ENCODE measurements at regions not wholly inside any gene's neighbourhood (a gene's known extent, or its start where the extent isn't known, plus 50 kb on each side); places are given as distances from the start of the nearest gene placed in this dataset.

DNA sequence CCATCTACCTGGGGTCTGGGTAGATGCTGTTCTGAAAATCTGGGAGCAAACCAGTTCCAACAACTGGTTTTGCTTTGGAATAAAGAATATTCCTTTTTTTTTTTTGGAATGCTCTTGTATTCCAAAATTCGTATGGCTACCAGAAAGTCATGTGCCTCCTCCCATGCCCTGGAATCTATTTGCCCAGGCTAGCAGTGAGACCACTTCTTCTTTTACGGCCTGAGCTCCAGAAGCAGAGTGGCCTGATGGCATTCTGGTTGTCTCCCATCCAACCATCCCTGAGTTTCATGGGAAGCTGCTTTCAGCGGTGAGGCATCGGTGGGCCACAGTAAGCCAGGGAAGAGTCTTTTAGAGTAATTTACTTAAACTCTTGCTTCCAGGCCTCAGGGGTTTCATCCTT is 113.4 kb upstream of the RAB4A start:
- no peaks in the 10 kb centered on the region for H3K36me3 ChIP-seq (ENCODE audit: control insufficient read depth in 1 of 2, insufficient read depth in 2 of 2, low read depth in 1 of 2, low read length in 2 of 2)
- H3K4me2 ChIP-seq (ENCODE audit: low read length, poor library complexity, severe bottlenecking): no peak overlapping the region
- H3K4me1 ChIP-seq (ENCODE audit: control insufficient read depth, insufficient read depth, low read depth, low read length): no peaks in the 10 kb centered on the region
- H3K18ac ChIP-seq (ENCODE audit: low read depth in 1 of 2, low read length in 2 of 2): no peak overlapping the region
- H3K9ac ChIP-seq (ENCODE audit: low read length): no peak overlapping the region
- H2BK15ac ChIP-seq (ENCODE audit: low read depth, poor library complexity, severe bottlenecking): no peak overlapping the region
- no peak overlapping the region for H2AFZ ChIP-seq (ENCODE audit: low read depth, low read length)
- no peak overlapping the region for H3K27ac ChIP-seq (ENCODE audit: low read length, poor library complexity, severe bottlenecking)
- no peak overlapping the region for H4K8ac ChIP-seq (ENCODE audit: low read length)
- H3K79me1 ChIP-seq (replicated peaks; ENCODE audit: low read length, poor library complexity, severe bottlenecking): no peaks in the 10 kb centered on the region
- no peak overlapping the region for H2AK5ac ChIP-seq (ENCODE audit: low read length, severe bottlenecking)
- H2BK5ac ChIP-seq (ENCODE audit: low read depth, low read length, poor library complexity, severe bottlenecking): no peak overlapping the region
- WGBS: 96% methylated on average over 3 of the region's 4 CpGs
- DNase-seq: no peak
- H3K14ac ChIP-seq (ENCODE audit: low read length in 2 of 2): no peak overlapping the region
- H3K9me3 ChIP-seq (ENCODE audit: control insufficient read depth, low read length): no peaks in the 10 kb centered on the region
- H4K91ac ChIP-seq (ENCODE audit: low read length): no peak overlapping the region
- H2BK12ac ChIP-seq (ENCODE audit: low read length in 2 of 2): peak overlapping the region in 1 of 2 experiments; percentile 33
- no peak overlapping the region for H3K4ac ChIP-seq (ENCODE audit: low read depth in 1 of 2, low read length in 2 of 2)
- peaks cover 33 to 42% of the 10 kb centered on the region in 2 experiments for H3K27me3 ChIP-seq (ENCODE audit: control insufficient read depth in 1 of 2, insufficient read depth in 1 of 2, low read length in 2 of 2)
- H3K4me3 ChIP-seq (ENCODE audit: insufficient read depth in 1 of 2, low read depth in 1 of 2, low read length in 2 of 2): no peak overlapping the region
- H2BK120ac ChIP-seq (ENCODE audit: low read depth, low read length): no peak overlapping the region
- no peak overlapping the region for H3K23ac ChIP-seq (ENCODE audit: low read length in 2 of 2)

DNA sequence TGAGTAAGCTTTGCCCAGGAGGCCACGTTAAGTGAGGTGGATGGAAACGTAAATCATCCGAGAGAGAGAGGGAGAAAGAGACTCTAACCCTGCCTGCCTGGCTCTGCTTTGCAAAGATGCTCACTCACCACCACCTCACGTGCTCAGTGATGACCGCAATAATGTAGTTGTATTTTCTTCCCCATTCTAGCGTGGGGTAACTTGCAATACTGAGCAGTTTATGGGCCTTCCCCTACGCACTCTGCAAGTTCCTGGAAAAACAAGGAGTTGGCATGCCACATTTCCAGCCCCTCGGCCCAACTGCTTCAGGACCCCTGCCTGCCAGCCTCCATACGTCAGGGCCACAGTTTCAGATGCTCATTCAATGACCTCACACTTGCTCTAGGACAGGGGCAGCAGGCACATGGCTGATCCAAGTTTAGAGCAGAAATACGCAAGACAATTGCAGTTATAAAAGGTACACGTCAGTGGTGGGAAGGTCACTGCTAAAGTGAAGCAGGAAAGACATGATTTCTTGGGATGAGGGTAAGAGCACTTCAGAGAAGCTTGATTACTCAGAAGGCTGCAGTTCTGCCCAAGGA is 112.5 kb upstream of the RAB4A start:
- Histone ChIP-seq H2AK5ac (ENCODE audit: low read length, severe bottlenecking) (no peak overlapping the region), H3K27ac (ENCODE audit: low read length, poor library complexity, severe bottlenecking) (no peak overlapping the region), H3K18ac (ENCODE audit: low read depth in 1 of 2, low read length in 2 of 2) (peak overlapping the region in 1 of 2 experiments; percentile 19), H2BK5ac (ENCODE audit: low read depth, low read length, poor library complexity, severe bottlenecking) (no peak overlapping the region), H3K4me1 (ENCODE audit: control insufficient read depth, insufficient read depth, low read depth, low read length) (no peaks in the 10 kb centered on the region), H3K4me2 (ENCODE audit: low read length, poor library complexity, severe bottlenecking) (no peak overlapping the region), H3K27me3 (ENCODE audit: control insufficient read depth in 1 of 2, insufficient read depth in 1 of 2, low read length in 2 of 2) (peaks cover 38 to 42% of the 10 kb centered on the region in 2 experiments), H4K8ac (ENCODE audit: low read length) (no peak overlapping the region), H3K79me1 (replicated peaks; ENCODE audit: low read length, poor library complexity, severe bottlenecking) (no peaks in the 10 kb centered on the region), H3K23ac (ENCODE audit: low read length in 2 of 2) (no peak overlapping the region), H2BK15ac (ENCODE audit: low read depth, poor library complexity, severe bottlenecking) (no peak overlapping the region), H2BK12ac (ENCODE audit: low read length in 2 of 2) (no peak overlapping the region), H3K4me3 (ENCODE audit: insufficient read depth in 1 of 2, low read depth in 1 of 2, low read length in 2 of 2) (no peak overlapping the region), H3K9ac (ENCODE audit: low read length) (no peak overlapping the region), H3K9me3 (ENCODE audit: control insufficient read depth, low read length) (no peaks in the 10 kb centered on the region), H2AFZ (ENCODE audit: low read depth, low read length) (no peak overlapping the region), H3K4ac (ENCODE audit: low read depth in 1 of 2, low read length in 2 of 2) (peak overlapping the region in 1 of 2 experiments; percentile 6), H3K36me3 (ENCODE audit: control insufficient read depth in 1 of 2, insufficient read depth in 2 of 2, low read depth in 1 of 2, low read length in 2 of 2) (no peaks in the 10 kb centered on the region), H3K14ac (ENCODE audit: low read length in 2 of 2) (no peak overlapping the region), H2BK120ac (ENCODE audit: low read depth, low read length) (no peak overlapping the region), H4K91ac (ENCODE audit: low read length) (no peak overlapping the region)
- DNase-seq: peak; percentile 64
- 35% methylated on average over 11 of the region's 11 CpGs for WGBS

DNA sequence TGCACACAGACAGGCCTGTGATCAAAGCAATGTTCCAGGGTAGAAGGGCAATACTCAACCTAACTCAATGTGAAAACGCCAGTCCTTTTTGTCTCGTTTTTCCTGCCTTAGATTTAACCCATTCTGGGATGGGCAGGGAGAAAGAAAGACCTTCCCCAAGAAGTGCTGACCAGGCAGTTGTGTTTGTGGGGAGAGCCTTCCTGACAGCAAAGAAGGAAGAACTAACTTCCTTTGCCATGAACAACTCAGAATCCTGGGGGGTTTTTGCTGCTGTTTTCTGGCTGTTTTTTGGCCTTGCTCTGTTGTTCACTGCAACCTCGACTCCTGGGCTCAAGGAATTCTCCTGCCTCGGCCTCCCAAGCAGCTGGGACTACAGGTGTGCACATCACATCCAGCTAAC is 112.0 kb upstream of the RAB4A start:
- H3K4me3 ChIP-seq (ENCODE audit: insufficient read depth in 1 of 2, low read depth in 1 of 2, low read length in 2 of 2): no peak overlapping the region
- no peak overlapping the region for H3K23ac ChIP-seq (ENCODE audit: low read length in 2 of 2)
- no peak overlapping the region for H4K8ac ChIP-seq (ENCODE audit: low read length)
- 55% methylated on average over 4 of the region's 4 CpGs for WGBS
- H3K27ac ChIP-seq (ENCODE audit: low read length, poor library complexity, severe bottlenecking): no peak overlapping the region
- no peak overlapping the region for H2AFZ ChIP-seq (ENCODE audit: low read depth, low read length)
- H2BK12ac ChIP-seq (ENCODE audit: low read length in 2 of 2): no peak overlapping the region
- H2BK120ac ChIP-seq (ENCODE audit: low read depth, low read length): no peak overlapping the region
- no peak overlapping the region for H4K91ac ChIP-seq (ENCODE audit: low read length)
- H3K27me3 ChIP-seq (ENCODE audit: control insufficient read depth in 1 of 2, insufficient read depth in 1 of 2, low read length in 2 of 2): peaks cover 39 to 42% of the 10 kb centered on the region in 2 experiments
- no peaks in the 10 kb centered on the region for H3K4me1 ChIP-seq (ENCODE audit: control insufficient read depth, insufficient read depth, low read depth, low read length)
- no peak overlapping the region for H3K14ac ChIP-seq (ENCODE audit: low read length in 2 of 2)
- no peak overlapping the region for H2BK5ac ChIP-seq (ENCODE audit: low read depth, low read length, poor library complexity, severe bottlenecking)
- H3K4ac ChIP-seq (ENCODE audit: low read depth in 1 of 2, low read length in 2 of 2): no peak overlapping the region
- H3K9me3 ChIP-seq (ENCODE audit: control insufficient read depth, low read length): no peaks in the 10 kb centered on the region
- H2AK5ac ChIP-seq (ENCODE audit: low read length, severe bottlenecking): no peak overlapping the region
- H3K9ac ChIP-seq (ENCODE audit: low read length): no peak overlapping the region
- no peak overlapping the region for H3K4me2 ChIP-seq (ENCODE audit: low read length, poor library complexity, severe bottlenecking)
- H3K79me1 ChIP-seq (replicated peaks; ENCODE audit: low read length, poor library complexity, severe bottlenecking): no peaks in the 10 kb centered on the region
- no peak for DNase-seq
- H3K18ac ChIP-seq (ENCODE audit: low read depth in 1 of 2, low read length in 2 of 2): no peak overlapping the region
- H3K36me3 ChIP-seq (ENCODE audit: control insufficient read depth in 1 of 2, insufficient read depth in 2 of 2, low read depth in 1 of 2, low read length in 2 of 2): no peaks in the 10 kb centered on the region
- H2BK15ac ChIP-seq (ENCODE audit: low read depth, poor library complexity, severe bottlenecking): no peak overlapping the region

DNA sequence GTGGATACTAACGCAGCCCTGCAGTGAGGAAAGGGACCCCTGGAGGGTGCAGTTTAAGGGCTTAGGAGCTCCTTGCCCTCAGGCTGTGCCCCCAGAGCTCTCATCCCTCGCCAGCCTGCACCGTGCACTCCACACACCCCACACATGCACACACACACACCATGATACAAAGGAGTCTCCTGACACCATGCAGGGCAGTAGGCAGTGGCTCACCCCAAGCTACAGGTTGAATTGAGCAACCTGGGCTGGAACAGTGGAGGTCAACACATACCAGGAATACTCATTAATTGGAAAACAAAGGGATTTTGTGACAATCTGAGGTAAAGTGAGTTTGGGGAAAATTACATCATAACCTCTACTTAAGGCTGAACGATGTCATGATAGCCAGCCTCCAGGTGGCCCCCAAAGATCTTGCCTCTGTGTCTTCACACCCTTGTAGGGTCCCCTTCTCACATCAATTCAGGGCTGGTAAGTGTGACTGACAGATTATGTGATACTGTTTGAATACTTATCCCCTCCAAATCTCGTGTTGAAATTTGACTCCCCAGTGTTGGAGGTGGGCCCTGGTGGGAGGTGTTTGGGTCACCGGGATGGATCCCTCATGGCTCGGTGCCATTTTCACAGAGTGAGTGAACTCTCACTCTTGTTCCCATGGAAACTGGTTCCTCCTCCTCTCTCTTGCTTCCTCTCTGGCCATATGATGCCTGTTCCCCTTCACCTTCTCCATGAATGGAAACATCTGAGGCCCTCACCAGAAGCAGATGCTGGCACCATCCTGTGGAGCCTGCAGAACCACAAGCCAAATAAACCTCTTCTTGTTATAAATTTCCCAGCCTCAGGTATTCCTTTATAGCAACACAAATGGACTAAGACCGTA is 111.0 kb upstream of the RAB4A start:
- H3K27ac ChIP-seq (ENCODE audit: low read length, poor library complexity, severe bottlenecking): no peak overlapping the region
- H2AFZ ChIP-seq (ENCODE audit: low read depth, low read length): no peak overlapping the region
- H2BK5ac ChIP-seq (ENCODE audit: low read depth, low read length, poor library complexity, severe bottlenecking): no peak overlapping the region
- no peaks in the 10 kb centered on the region for H3K79me1 ChIP-seq (replicated peaks; ENCODE audit: low read length, poor library complexity, severe bottlenecking)
- H4K91ac ChIP-seq (ENCODE audit: low read length): no peak overlapping the region
- no peak overlapping the region for H3K4ac ChIP-seq (ENCODE audit: low read depth in 1 of 2, low read length in 2 of 2)
- no peak overlapping the region for H3K9ac ChIP-seq (ENCODE audit: low read length)
- H3K4me1 ChIP-seq (ENCODE audit: control insufficient read depth, insufficient read depth, low read depth, low read length): no peaks in the 10 kb centered on the region
- peaks cover 38 to 43% of the 10 kb centered on the region in 2 experiments for H3K27me3 ChIP-seq (ENCODE audit: control insufficient read depth in 1 of 2, insufficient read depth in 1 of 2, low read length in 2 of 2)
- no peaks in the 10 kb centered on the region for H3K9me3 ChIP-seq (ENCODE audit: control insufficient read depth, low read length)
- no peak overlapping the region for H4K8ac ChIP-seq (ENCODE audit: low read length)
- no peak overlapping the region for H3K4me3 ChIP-seq (ENCODE audit: insufficient read depth in 1 of 2, low read depth in 1 of 2, low read length in 2 of 2)
- no peak overlapping the region for H3K4me2 ChIP-seq (ENCODE audit: low read length, poor library complexity, severe bottlenecking)
- H3K14ac ChIP-seq (ENCODE audit: low read length in 2 of 2): peak overlapping the region in 1 of 2 experiments; percentile 53
- WGBS: 93% methylated on average over 7 of the region's 8 CpGs
- no peak overlapping the region for H2AK5ac ChIP-seq (ENCODE audit: low read length, severe bottlenecking)
- peak overlapping the region in 1 of 2 experiments; percentile 2 for H2BK12ac ChIP-seq (ENCODE audit: low read length in 2 of 2)
- peak overlapping the region in 1 of 2 experiments; percentile 11 for H3K18ac ChIP-seq (ENCODE audit: low read depth in 1 of 2, low read length in 2 of 2)
- no peak overlapping the region for H2BK120ac ChIP-seq (ENCODE audit: low read depth, low read length)
- no peaks in the 10 kb centered on the region for H3K36me3 ChIP-seq (ENCODE audit: control insufficient read depth in 1 of 2, insufficient read depth in 2 of 2, low read depth in 1 of 2, low read length in 2 of 2)
- H3K23ac ChIP-seq (ENCODE audit: low read length in 2 of 2): no peak overlapping the region
- DNase-seq: no peak
- H2BK15ac ChIP-seq (ENCODE audit: low read depth, poor library complexity, severe bottlenecking): no peak overlapping the region
